Testis (tissue), 2 donors: ENCODE measurements at regions not wholly inside any gene's neighbourhood (a gene's known extent, or its start where the extent isn't known, plus 50 kb on each side); places are given as distances from the start of the nearest gene placed in this dataset.

Source experiments
- POLR2A ChIP-seq: fragments of 450-650 bp; IDR thresholded peaks from one replicate; pipeline ENCODE4 v1.6.1; 2017; ENCODE audit warnings: antibody characterized with exemption, mild to moderate bottlenecking, moderate library complexity
- TF ChIP-seq, protein P1 (sequence below), 3 experiments: fragments of 450-650 bp in 2 of 3; fragments of 200-600 bp in 1 of 3; sonication (generic) in 1 of 3; IDR thresholded peaks; one replicate each; pipeline ENCODE4 v1.5.1; 2016 to 2019; ENCODE audit warnings: antibody characterized with exemption in 3 of 3, mild to moderate bottlenecking in 2 of 3, moderate library complexity in 1 of 3

DNA sequence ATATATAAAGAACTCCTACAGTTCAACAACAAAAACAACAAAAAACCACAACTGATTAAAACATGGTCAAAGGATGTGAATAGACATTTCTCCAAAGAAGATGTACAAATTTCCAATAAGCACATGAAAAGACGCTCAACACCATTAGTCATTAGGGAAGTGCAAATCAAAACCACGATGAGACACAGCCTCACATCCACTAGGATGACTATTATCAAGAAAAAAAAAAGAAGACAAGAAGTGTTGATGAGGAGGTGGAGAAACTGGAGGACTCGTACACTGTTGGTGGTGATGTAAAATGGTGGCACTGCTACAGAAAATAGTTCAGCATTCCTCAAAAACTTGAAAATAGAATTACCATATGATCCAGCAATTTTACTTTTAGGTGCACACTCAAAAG is 61.0 kb upstream of the SOX1 start:
- TF ChIP-seq, protein P1, sequence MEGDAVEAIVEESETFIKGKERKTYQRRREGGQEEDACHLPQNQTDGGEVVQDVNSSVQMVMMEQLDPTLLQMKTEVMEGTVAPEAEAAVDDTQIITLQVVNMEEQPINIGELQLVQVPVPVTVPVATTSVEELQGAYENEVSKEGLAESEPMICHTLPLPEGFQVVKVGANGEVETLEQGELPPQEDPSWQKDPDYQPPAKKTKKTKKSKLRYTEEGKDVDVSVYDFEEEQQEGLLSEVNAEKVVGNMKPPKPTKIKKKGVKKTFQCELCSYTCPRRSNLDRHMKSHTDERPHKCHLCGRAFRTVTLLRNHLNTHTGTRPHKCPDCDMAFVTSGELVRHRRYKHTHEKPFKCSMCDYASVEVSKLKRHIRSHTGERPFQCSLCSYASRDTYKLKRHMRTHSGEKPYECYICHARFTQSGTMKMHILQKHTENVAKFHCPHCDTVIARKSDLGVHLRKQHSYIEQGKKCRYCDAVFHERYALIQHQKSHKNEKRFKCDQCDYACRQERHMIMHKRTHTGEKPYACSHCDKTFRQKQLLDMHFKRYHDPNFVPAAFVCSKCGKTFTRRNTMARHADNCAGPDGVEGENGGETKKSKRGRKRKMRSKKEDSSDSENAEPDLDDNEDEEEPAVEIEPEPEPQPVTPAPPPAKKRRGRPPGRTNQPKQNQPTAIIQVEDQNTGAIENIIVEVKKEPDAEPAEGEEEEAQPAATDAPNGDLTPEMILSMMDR (IDR thresholded peaks at IDR 0.05), result no peak
- TF ChIP-seq POLR2A, result no peak
